ENCODE measurements at regions not wholly inside any gene's neighbourhood (a gene's known extent, or its start where the extent isn't known, plus 50 kb on each side); places are given as distances from the start of the nearest gene placed in this dataset.

GRCh38 chr5:133905424-133905823 lies 63.0 kb downstream of the C5orf15 start:
- DNase-seq (ENCODE audit: low spot score), result no peak

- no peak for DNase-seq (ENCODE audit: low spot score)
Observed at GRCh38 chr5:133904641-133905040, 63.8 kb downstream of the C5orf15 start.

- no peak for DNase-seq (ENCODE audit: low spot score)
Observed at GRCh38 chr5:133902511-133903118, 65.8 kb downstream of the C5orf15 start.

GRCh38 chr5:133900534-133901270 lies 67.7 kb downstream of the C5orf15 start:
- DNase-seq (ENCODE audit: low spot score), result no peak

- no peak for DNase-seq (ENCODE audit: low spot score)
Observed at GRCh38 chr5:133899506-133899905, 68.9 kb downstream of the C5orf15 start.

GRCh38 chr5:133898440-133898839 lies 70.0 kb downstream of the C5orf15 start:
- no peak for DNase-seq (ENCODE audit: low spot score)

- DNase-seq (ENCODE audit: low spot score), result no peak
Observed at GRCh38 chr5:133897431-133897830, 71.0 kb downstream of the C5orf15 start.

- DNase-seq (ENCODE audit: low spot score), result no peak
Observed at GRCh38 chr5:133896873-133897272, 71.6 kb downstream of the C5orf15 start.

- DNase-seq (ENCODE audit: low spot score), result no peak
Observed at GRCh38 chr5:133895979-133896845, 72.2 kb downstream of the C5orf15 start.

GRCh38 chr5:133894143-133894542 lies 74.3 kb downstream of the C5orf15 start:
- no peak for DNase-seq (ENCODE audit: low spot score)

GRCh38 chr5:133892774-133893173 lies 75.7 kb downstream of the C5orf15 start:
- no peak for DNase-seq (ENCODE audit: low spot score)

- DNase-seq (ENCODE audit: low spot score), result no peak
Observed at GRCh38 chr5:133892306-133892705, 76.1 kb downstream of the C5orf15 start.

GRCh38 chr5:133891390-133891789 lies 77.0 kb downstream of the C5orf15 start:
- no peak for DNase-seq (ENCODE audit: low spot score)

- no peak for DNase-seq (ENCODE audit: low spot score)
Observed at GRCh38 chr5:133890776-133891280, 77.6 kb downstream of the C5orf15 start.

- DNase-seq (ENCODE audit: low spot score), result no peak
Observed at GRCh38 chr5:133890314-133890713, 78.1 kb downstream of the C5orf15 start.

- no peak for DNase-seq (ENCODE audit: low spot score)
Observed at GRCh38 chr5:133889271-133889905, 79.0 kb downstream of the C5orf15 start.

GRCh38 chr5:133888625-133888991 lies 79.8 kb downstream of the C5orf15 start:
- no peak for DNase-seq (ENCODE audit: low spot score)

GRCh38 chr5:133885566-133885965 lies 82.9 kb downstream of the C5orf15 start:
- DNase-seq (ENCODE audit: low spot score), result no peak

- DNase-seq (ENCODE audit: low spot score), result no peak
Observed at GRCh38 chr5:133884569-133885311, 83.7 kb downstream of the C5orf15 start.

GRCh38 chr5:133883916-133884315 lies 84.5 kb downstream of the C5orf15 start:
- DNase-seq (ENCODE audit: low spot score), result no peak

GRCh38 chr5:133882846-133883245 lies 85.6 kb downstream of the C5orf15 start:
- DNase-seq (ENCODE audit: low spot score), result no peak

- no peak for DNase-seq (ENCODE audit: low spot score)
Observed at GRCh38 chr5:133882389-133882695, 86.1 kb downstream of the C5orf15 start.

Measured in CD4-positive, alpha-beta T cell treated with Interleukin-15 for 4 hours (primary cell).